ENCODE measurements at regions not wholly inside any gene's neighbourhood (a gene's known extent, or its start where the extent isn't known, plus 50 kb on each side); places are given as distances from the start of the nearest gene placed in this dataset.

DNA sequence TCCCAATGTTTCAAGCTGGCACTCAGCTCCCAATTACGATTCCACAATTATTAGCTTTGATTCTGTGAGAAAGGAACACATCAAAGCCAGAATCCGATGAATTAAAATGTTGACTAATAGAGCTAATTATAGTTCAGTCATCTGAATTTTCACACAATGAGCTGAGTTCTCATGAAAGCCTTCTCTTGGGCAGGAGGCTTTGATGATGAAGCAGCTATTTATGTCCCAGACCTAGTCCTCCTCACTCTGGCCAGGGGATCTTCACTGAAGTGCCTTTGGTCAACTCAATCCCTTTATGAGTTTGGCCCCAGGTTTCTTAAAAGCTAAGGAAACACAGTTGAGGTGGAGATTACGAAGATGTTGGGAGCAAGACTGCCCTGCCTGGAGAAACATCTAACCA lies 74.7 kb upstream of the PPM1B start:
- TF ChIP-seq CTCF (IDR thresholded peaks at IDR 0.05) (no peak), EP300 (IDR thresholded peaks at IDR 0.05) (no peak)
